Hepatic stellate cell (primary cell): ENCODE measurements at regions not wholly inside any gene's neighbourhood (a gene's known extent, or its start where the extent isn't known, plus 50 kb on each side); places are given as distances from the start of the nearest gene placed in this dataset.

ENCODE experiments used
- DNase-seq: peaks from one replicate; pipeline ENCODE4 v3.0.0; 2011; ENCODE audit warnings: low spot score

- no peak for DNase-seq
Measured at GRCh38 chr4:125434136-125434535, 119.4 kb downstream of the FAT4 start.

GRCh38 chr4:125440814-125441213 is 126.1 kb downstream of the FAT4 start:
- no peak for DNase-seq

GRCh38 chr4:125444166-125444565 is 129.4 kb downstream of the FAT4 start:
- no peak for DNase-seq

GRCh38 chr4:125445525-125445924 is 130.8 kb downstream of the FAT4 start:
- DNase-seq, result no peak

GRCh38 chr4:125447551-125448290 is 133.0 kb downstream of the FAT4 start:
- DNase-seq, result no peak

- DNase-seq, result no peak
Measured at GRCh38 chr4:125456075-125456474, 141.3 kb downstream of the FAT4 start.

- no peak for DNase-seq
Measured at GRCh38 chr4:125459531-125459930, 144.8 kb downstream of the FAT4 start.

- DNase-seq, result no peak
Measured at GRCh38 chr4:125461676-125462363, 147.1 kb downstream of the FAT4 start.

- no peak for DNase-seq
Measured at GRCh38 chr4:125464146-125464545, 149.4 kb downstream of the FAT4 start.

GRCh38 chr4:125481334-125482045 is 166.7 kb downstream of the FAT4 start:
- DNase-seq, result no peak

GRCh38 chr4:125482822-125483221 is 168.1 kb downstream of the FAT4 start:
- DNase-seq, result no peak

- DNase-seq, result no peak
Measured at GRCh38 chr4:125483278-125483677, 168.5 kb downstream of the FAT4 start.

- DNase-seq, result no peak
Measured at GRCh38 chr4:125484912-125485311, 170.2 kb downstream of the FAT4 start.

- DNase-seq, result no peak
Measured at GRCh38 chr4:125486351-125486750, 171.6 kb downstream of the FAT4 start.

GRCh38 chr4:125489952-125490690 is 175.4 kb downstream of the FAT4 start:
- no peak for DNase-seq

- no peak for DNase-seq
Measured at GRCh38 chr4:125492957-125493356, 178.2 kb downstream of the FAT4 start.

- DNase-seq, result no peak
Measured at GRCh38 chr4:125497861-125498260, 183.1 kb downstream of the FAT4 start.

GRCh38 chr4:125498981-125499380 is 184.2 kb downstream of the FAT4 start:
- no peak for DNase-seq

GRCh38 chr4:125501090-125501489 is 186.3 kb downstream of the FAT4 start:
- no peak for DNase-seq

GRCh38 chr4:125501568-125501967 is 186.8 kb downstream of the FAT4 start:
- no peak for DNase-seq

- no peak for DNase-seq
Measured at GRCh38 chr4:125505621-125506020, 190.9 kb downstream of the FAT4 start.

- DNase-seq, result no peak
Measured at GRCh38 chr4:125507141-125507540, 192.4 kb downstream of the FAT4 start.
